Effector CD8-positive, alpha-beta T cell (primary cell): ENCODE measurements at regions not wholly inside any gene's neighbourhood (a gene's known extent, or its start where the extent isn't known, plus 50 kb on each side); places are given as distances from the start of the nearest gene placed in this dataset.

Experiments
- DNase-seq: peaks from one replicate; lab custom pipeline; 2025; lab: John Stamatoyannopoulos, UW

GRCh38 chr6:2462831-2463230, 217.4 kb upstream of the GMDS start:
- no peak for DNase-seq

GRCh38 chr6:2460216-2460745, 214.9 kb upstream of the GMDS start:
- no peak for DNase-seq

GRCh38 chr6:2454180-2454579, 208.8 kb upstream of the GMDS start:
- no peak for DNase-seq

GRCh38 chr6:2450546-2450945, 205.1 kb upstream of the GMDS start:
- no peak for DNase-seq

GRCh38 chr6:2449572-2449940, 204.2 kb upstream of the GMDS start:
- DNase-seq: no peak

GRCh38 chr6:2448826-2449571, 203.6 kb upstream of the GMDS start:
- no peak for DNase-seq

- no peak for DNase-seq
Measured at GRCh38 chr6:2447931-2448330, 202.5 kb upstream of the GMDS start.

- no peak for DNase-seq
Measured at GRCh38 chr6:2447318-2447920, 202.0 kb upstream of the GMDS start.

- no peak for DNase-seq
Measured at GRCh38 chr6:2441601-2442475, 196.4 kb upstream of the GMDS start.

GRCh38 chr6:2440516-2440915, 195.1 kb upstream of the GMDS start:
- no peak for DNase-seq

- DNase-seq: no peak
Measured at GRCh38 chr6:2439632-2440031, 194.2 kb upstream of the GMDS start.

- DNase-seq: no peak
Measured at GRCh38 chr6:2439082-2439481, 193.7 kb upstream of the GMDS start.

GRCh38 chr6:2436410-2437154, 191.2 kb upstream of the GMDS start:
- no peak for DNase-seq

- no peak for DNase-seq
Measured at GRCh38 chr6:2435323-2435722, 189.9 kb upstream of the GMDS start.

GRCh38 chr6:2434912-2435311, 189.5 kb upstream of the GMDS start:
- no peak for DNase-seq

- DNase-seq: no peak
Measured at GRCh38 chr6:2434116-2434515, 188.7 kb upstream of the GMDS start.

- no peak for DNase-seq
Measured at GRCh38 chr6:2433711-2434110, 188.3 kb upstream of the GMDS start.

- DNase-seq: no peak
Measured at GRCh38 chr6:2433266-2433665, 187.9 kb upstream of the GMDS start.

- DNase-seq: no peak
Measured at GRCh38 chr6:2432292-2432691, 186.9 kb upstream of the GMDS start.

- DNase-seq: no peak
Measured at GRCh38 chr6:2430612-2431011, 185.2 kb upstream of the GMDS start.

GRCh38 chr6:2429460-2429859, 184.1 kb upstream of the GMDS start:
- no peak for DNase-seq

GRCh38 chr6:2429032-2429431, 183.6 kb upstream of the GMDS start:
- DNase-seq: no peak
